ENCODE measurements at regions not wholly inside any gene's neighbourhood (a gene's known extent, or its start where the extent isn't known, plus 50 kb on each side); places are given as distances from the start of the nearest gene placed in this dataset.
"Not testable (repeated sequence)": the region's sequence is repeated elsewhere in the genome, so short reads cannot be mapped to it uniquely, and the experiment has no call there.

DNA sequence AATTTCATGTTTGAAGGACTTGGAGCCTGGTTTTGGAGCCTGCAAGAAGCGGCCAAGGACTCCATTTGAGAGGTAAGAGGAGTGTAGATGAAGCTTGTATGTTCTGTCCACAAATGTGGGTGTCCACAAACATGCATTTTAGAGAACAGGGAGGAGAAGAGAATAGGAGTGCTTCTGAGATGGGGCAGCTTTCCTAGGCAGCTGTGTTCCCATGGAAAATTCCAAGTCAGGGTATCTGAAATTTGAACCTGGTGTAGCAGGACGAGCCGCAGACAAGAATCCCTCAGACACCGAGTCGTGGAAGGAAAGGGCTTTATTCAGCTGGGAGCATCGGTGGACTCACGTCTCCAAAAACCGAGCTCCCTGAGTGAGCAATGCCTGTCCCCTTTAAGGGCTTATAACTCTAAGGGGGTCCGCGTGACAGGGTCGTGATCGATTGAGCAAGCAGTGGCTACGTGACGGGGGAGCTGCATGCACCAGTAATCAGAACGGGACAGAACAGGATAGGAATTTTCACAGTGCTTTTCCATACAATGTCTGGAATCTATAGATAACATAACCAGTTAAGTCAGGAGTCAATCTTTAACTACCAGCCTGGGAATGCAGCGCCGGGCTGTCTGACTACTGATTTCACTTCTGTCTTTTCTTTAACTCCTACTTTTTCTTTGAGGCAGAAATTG lies 71.4 kb upstream of the WDR72 start:
- Histone ChIP-seq H3K9ac (ENCODE audit: low read length) (no peak overlapping the region), H3K36me3 (ENCODE audit: control insufficient read depth, insufficient read depth, low read length) (no peaks in the 10 kb centered on the region), H3K4me3 (ENCODE audit: low read depth, low read length) (no peak overlapping the region), H3K27me3 (ENCODE audit: control insufficient read depth, insufficient read depth, low read length) (no peaks in the 10 kb centered on the region), H3K9me3 (ENCODE audit: control insufficient read depth, insufficient read depth, low read depth, low read length) (peaks cover 13% of the 10 kb centered on the region; the same call in 1 of the 2 replicates), H3K27ac (ENCODE audit: low read depth, low read length) (peak overlapping the region; percentile 16; the same call in 1 of the 2 replicates), H3K4me1 (ENCODE audit: control insufficient read depth, insufficient read depth, low read length) (peaks cover 31% of the 10 kb centered on the region)

DNA sequence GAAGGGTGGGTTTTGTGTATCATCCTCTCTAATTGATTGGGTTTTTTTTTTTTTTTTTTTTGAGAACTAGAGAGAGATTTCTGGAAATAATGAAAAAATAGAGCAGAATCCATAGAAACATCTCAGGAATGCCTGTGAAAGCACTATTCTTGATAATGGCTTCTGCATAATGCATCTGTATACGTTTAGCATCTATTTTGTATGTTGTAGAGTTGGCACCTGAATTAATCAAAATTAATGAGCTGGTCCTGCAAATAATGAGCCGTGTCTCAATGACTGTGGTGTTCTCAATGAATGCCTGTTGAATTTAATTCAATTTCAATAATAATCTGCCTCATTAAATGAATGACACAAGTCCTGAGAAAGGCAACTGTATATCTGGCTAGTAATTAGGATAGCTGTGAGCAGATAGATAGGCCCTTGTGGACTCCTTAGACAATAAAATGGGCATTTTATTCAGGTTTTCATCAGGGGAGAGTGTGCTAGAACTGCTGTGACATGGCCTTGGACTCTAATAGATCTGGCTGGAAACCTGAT lies 70.5 kb upstream of the WDR72 start:
- H3K27me3 ChIP-seq (ENCODE audit: control insufficient read depth, insufficient read depth, low read length) = no peaks in the 10 kb centered on the region
- no peak overlapping the region for H3K9ac ChIP-seq (ENCODE audit: low read length)
- no peaks in the 10 kb centered on the region for H3K36me3 ChIP-seq (ENCODE audit: control insufficient read depth, insufficient read depth, low read length)
- peaks cover 31% of the 10 kb centered on the region for H3K4me1 ChIP-seq (ENCODE audit: control insufficient read depth, insufficient read depth, low read length)
- no peak overlapping the region for H3K4me3 ChIP-seq (ENCODE audit: low read depth, low read length)
- no peak overlapping the region for H3K27ac ChIP-seq (ENCODE audit: low read depth, low read length)
- peaks cover 17% of the 10 kb centered on the region; the same call in 1 of the 2 replicates for H3K9me3 ChIP-seq (ENCODE audit: control insufficient read depth, insufficient read depth, low read depth, low read length)

DNA sequence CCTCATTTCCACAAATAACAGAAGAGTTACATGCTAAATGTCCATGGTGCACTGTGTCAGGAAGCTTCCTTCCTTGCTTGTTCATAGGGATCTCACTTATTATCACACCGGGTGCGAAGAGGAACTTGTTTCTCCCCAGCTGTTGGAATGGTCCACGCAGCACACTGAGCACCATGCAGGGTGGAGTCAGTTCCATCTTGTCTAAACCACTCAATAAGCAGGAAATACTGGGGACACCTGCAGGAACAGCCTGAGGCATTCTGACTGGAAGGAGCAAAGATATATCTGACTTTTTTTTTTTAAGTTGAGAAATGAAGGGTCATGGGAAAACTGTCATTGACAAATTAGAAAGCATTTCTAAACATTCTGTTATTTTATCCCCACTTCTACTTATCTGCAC lies 70.0 kb upstream of the WDR72 start:
- Histone ChIP-seq H3K27ac (ENCODE audit: low read depth, low read length) (no peak overlapping the region), H3K36me3 (ENCODE audit: control insufficient read depth, insufficient read depth, low read length) (no peaks in the 10 kb centered on the region)

DNA sequence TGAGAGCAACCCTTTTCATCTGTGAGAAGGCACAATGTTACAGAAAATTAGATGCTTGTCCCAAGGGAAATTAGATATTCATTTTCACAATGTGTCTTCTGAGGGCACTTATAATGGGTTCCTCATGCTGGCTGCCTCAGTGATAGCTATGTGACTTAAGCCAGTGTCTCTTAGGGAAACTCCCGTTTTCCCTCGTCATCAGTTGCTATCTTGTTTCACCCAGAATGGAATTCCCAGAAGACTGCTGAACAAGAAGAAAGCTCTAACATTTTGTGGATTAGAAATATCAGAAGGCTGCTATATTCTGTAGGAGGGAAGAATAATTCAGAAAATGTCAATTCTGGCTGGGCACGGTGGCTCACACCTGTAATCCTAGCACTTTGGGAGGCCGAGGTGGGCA lies 67.9 kb upstream of the WDR72 start:
- Histone ChIP-seq H3K27me3 (ENCODE audit: control insufficient read depth, insufficient read depth, low read length) (no peaks in the 10 kb centered on the region), H3K4me3 (ENCODE audit: low read depth, low read length) (no peak overlapping the region), H3K9me3 (ENCODE audit: control insufficient read depth, insufficient read depth, low read depth, low read length) (peaks cover 28% of the 10 kb centered on the region; the same call in 1 of the 2 replicates), H3K4me1 (ENCODE audit: control insufficient read depth, insufficient read depth, low read length) (peaks cover 19% of the 10 kb centered on the region), H3K36me3 (ENCODE audit: control insufficient read depth, insufficient read depth, low read length) (no peaks in the 10 kb centered on the region), H3K27ac (ENCODE audit: low read depth, low read length) (no peak overlapping the region), H3K9ac (ENCODE audit: low read length) (no peak overlapping the region)

More for the DNA sequence above, 70.0 kb upstream of the WDR72 start:
- no peaks in the 10 kb centered on the region for H3K27me3 ChIP-seq (ENCODE audit: control insufficient read depth, insufficient read depth, low read length)
- H3K9ac ChIP-seq (ENCODE audit: low read length) = no peak overlapping the region
- peaks cover 31% of the 10 kb centered on the region for H3K4me1 ChIP-seq (ENCODE audit: control insufficient read depth, insufficient read depth, low read length)
- peaks cover 22% of the 10 kb centered on the region; the same call in 1 of the 2 replicates for H3K9me3 ChIP-seq (ENCODE audit: control insufficient read depth, insufficient read depth, low read depth, low read length)
- no peak overlapping the region for H3K4me3 ChIP-seq (ENCODE audit: low read depth, low read length)

DNA sequence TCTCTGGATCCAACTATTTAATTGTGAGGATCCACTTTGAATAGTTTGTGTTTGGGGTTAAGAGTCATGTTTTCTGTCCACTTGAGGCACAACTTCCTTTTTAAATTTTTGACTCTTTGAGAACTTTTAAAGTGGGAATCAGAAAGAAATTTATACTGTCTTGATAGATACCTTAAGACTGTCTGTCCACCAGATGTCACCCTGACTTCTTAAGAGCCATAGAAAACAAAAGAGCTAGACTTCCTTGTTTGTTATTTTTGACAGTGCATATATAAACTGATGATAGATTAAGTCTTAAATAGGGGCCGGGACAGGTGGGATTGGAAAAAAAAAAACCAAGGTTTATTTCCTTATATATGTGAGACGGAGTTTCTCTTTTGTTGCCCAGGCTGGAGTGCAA lies 52.1 kb upstream of the WDR72 start:
- Histone ChIP-seq H3K4me1 (ENCODE audit: control insufficient read depth, insufficient read depth, low read length) (no peaks in the 10 kb centered on the region), H3K27ac (ENCODE audit: low read depth, low read length) (no peak overlapping the region), H3K4me3 (ENCODE audit: low read depth, low read length) (no peak overlapping the region), H3K27me3 (ENCODE audit: control insufficient read depth, insufficient read depth, low read length) (no peaks in the 10 kb centered on the region), H3K9me3 (ENCODE audit: control insufficient read depth, insufficient read depth, low read depth, low read length) (no peaks in the 10 kb centered on the region), H3K36me3 (ENCODE audit: control insufficient read depth, insufficient read depth, low read length) (no peaks in the 10 kb centered on the region), H3K9ac (ENCODE audit: low read length) (no peak overlapping the region)

DNA sequence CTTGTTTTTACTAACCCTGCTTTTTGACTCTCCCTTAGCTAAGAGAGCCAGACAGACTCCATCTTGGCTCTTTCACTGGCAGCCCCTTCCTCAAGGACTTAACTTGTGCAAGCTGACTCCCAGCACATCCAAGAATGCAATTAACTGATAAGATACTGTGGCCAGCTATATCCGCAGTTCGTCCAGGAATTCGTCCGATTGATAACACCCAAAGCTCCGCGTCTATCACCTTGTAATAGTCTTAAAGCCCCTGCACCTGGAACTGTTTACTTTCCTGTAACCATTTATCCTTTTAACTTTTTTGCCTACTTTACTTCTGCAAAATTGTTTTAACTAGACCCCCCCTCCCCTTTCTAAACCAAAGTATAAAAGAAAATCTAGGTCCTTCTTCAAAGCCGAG lies 50.8 kb upstream of the WDR72 start:
- H3K9me3 ChIP-seq (ENCODE audit: control insufficient read depth, insufficient read depth, low read depth, low read length); H3K4me1 ChIP-seq (ENCODE audit: control insufficient read depth, insufficient read depth, low read length); H3K4me3 ChIP-seq (ENCODE audit: low read depth, low read length); H3K27me3 ChIP-seq (ENCODE audit: control insufficient read depth, insufficient read depth, low read length); H3K27ac ChIP-seq (ENCODE audit: low read depth, low read length); H3K36me3 ChIP-seq (ENCODE audit: control insufficient read depth, insufficient read depth, low read length); H3K9ac ChIP-seq (ENCODE audit: low read length): not testable (repeated sequence)

Data from HUES6 (cell line).